AG09309 (cell line): ENCODE measurements at regions not wholly inside any gene's neighbourhood (a gene's known extent, or its start where the extent isn't known, plus 50 kb on each side); places are given as distances from the start of the nearest gene placed in this dataset.
"Not testable (repeated sequence)": the region's sequence is repeated elsewhere in the genome, so short reads cannot be mapped to it uniquely, and the experiment has no call there.

Experiments used
- DNase-seq: peaks from one replicate; pipeline ENCODE4 v3.0.0-alpha.2; 2010; ENCODE audit warnings: low read depth
- H3K4me3 ChIP-seq: 2 replicates; pipeline ENCODE4 v1.5.1; 2011; ENCODE audit warnings: mild to moderate bottlenecking, low read depth, low read length, moderate library complexity; ENCODE audit not compliant: control insufficient read depth
- CTCF ChIP-seq: IDR thresholded peaks from 2 replicates; pipeline ENCODE4 v1.5.1; 2011; ENCODE audit warnings: mild to moderate bottlenecking, low read depth, low read length, inconsistent platforms; ENCODE audit not compliant: insufficient read depth, control insufficient read depth; ENCODE audit errors: missing control alignments

GRCh38 chr3:40938591-40938990 is 260.7 kb upstream of the CTNNB1 start:
- H3K4me3 ChIP-seq = no peak overlapping the region
- no peak for DNase-seq
- TF ChIP-seq CTCF = no peak

- no peak overlapping the region for H3K4me3 ChIP-seq
- TF ChIP-seq CTCF = no peak
- DNase-seq = no peak
Measured at GRCh38 chr3:40939030-40939740, 260.1 kb upstream of the CTNNB1 start.

- DNase-seq = no peak
- no peak for TF ChIP-seq CTCF
- H3K4me3 ChIP-seq = no peak overlapping the region
Measured at GRCh38 chr3:40939741-40940130, 259.6 kb upstream of the CTNNB1 start.

GRCh38 chr3:40940651-40941050 is 258.7 kb upstream of the CTNNB1 start:
- no peak for DNase-seq
- no peak for TF ChIP-seq CTCF
- no peak overlapping the region for H3K4me3 ChIP-seq

GRCh38 chr3:40947022-40947421 is 252.3 kb upstream of the CTNNB1 start:
- not testable (repeated sequence) for H3K4me3 ChIP-seq, DNase-seq

GRCh38 chr3:40949347-40949746 is 250.0 kb upstream of the CTNNB1 start:
- DNase-seq = not testable (repeated sequence)

GRCh38 chr3:40951636-40952035 is 247.7 kb upstream of the CTNNB1 start:
- no peak overlapping the region for H3K4me3 ChIP-seq
- DNase-seq = no peak
- no peak for TF ChIP-seq CTCF

More at GRCh38 chr3:40949347-40949746, 250.0 kb upstream of the CTNNB1 start:
- not testable (repeated sequence) for H3K4me3 ChIP-seq
